Smooth muscle cell (in vitro differentiated cells): ENCODE measurements at regions not wholly inside any gene's neighbourhood (a gene's known extent, or its start where the extent isn't known, plus 50 kb on each side); places are given as distances from the start of the nearest gene placed in this dataset.

ENCODE experiments used
- DNase-seq: peaks from one replicate; lab custom pipeline; 2025; ENCODE audit not compliant: unreplicated experiment; lab: John Stamatoyannopoulos, UW
- H2AFZ ChIP-seq: fragments of 200-600 bp; sonication (generic); 2 replicates; pipeline ENCODE4 v1.6.0; 2016; ENCODE audit warnings: antibody characterized with exemption, low read depth, mild to moderate bottlenecking
- H3F3A ChIP-seq: fragments of 200-600 bp; sonication (generic); 2 replicates; pipeline ENCODE4 v1.6.0; 2017; ENCODE audit warnings: antibody characterized with exemption, low read depth
- H3K27ac ChIP-seq: fragments of 200-600 bp; sonication (generic); 2 replicates; pipeline ENCODE4 v1.5.1; 2016; ENCODE audit warnings: low read depth, mild to moderate bottlenecking
- H3K27me3 ChIP-seq: fragments of 200-600 bp; sonication (generic); 2 replicates; pipeline ENCODE4 v1.6.1; 2016; ENCODE audit warnings: low read depth, mild to moderate bottlenecking
- H3K36me3 ChIP-seq: fragments of 200-600 bp; sonication (generic); 2 replicates; pipeline ENCODE4 v1.5.1; 2016; ENCODE audit warnings: low read depth
- H3K4me1 ChIP-seq: fragments of 200-600 bp; sonication (generic); 2 replicates; pipeline ENCODE4 v1.5.1; 2016; ENCODE audit warnings: low read depth
- H3K4me2 ChIP-seq: fragments of 200-600 bp; sonication (generic); 2 replicates; pipeline ENCODE4 v1.6.0; 2016; ENCODE audit warnings: mild to moderate bottlenecking
- H3K4me3 ChIP-seq: fragments of 200-600 bp; sonication (generic); 2 replicates; pipeline ENCODE4 v1.5.1; 2016; ENCODE audit warnings: mild to moderate bottlenecking
- H3K79me2 ChIP-seq: fragments of 200-600 bp; sonication (generic); 2 replicates; pipeline ENCODE4 v1.6.0; 2016; ENCODE audit warnings: low read depth, mild to moderate bottlenecking
- H3K9ac ChIP-seq: fragments of 200-600 bp; sonication (generic); 2 replicates; pipeline ENCODE4 v1.6.0; 2016; ENCODE audit warnings: low read depth
- H3K9me3 ChIP-seq: fragments of 200-600 bp; sonication (generic); replicated peaks from 2 replicates; pipeline ENCODE4 v1.5.1; 2016; ENCODE audit warnings: low read depth
- H4K20me1 ChIP-seq: fragments of 200-600 bp; sonication (generic); 2 replicates; pipeline ENCODE4 v1.6.0; 2016; ENCODE audit warnings: low read depth
- WGBS: methylation state at CpG from one replicate; pipeline ENCODE4 v1.1.7; 2016; ENCODE audit warnings: low lambda C conversion rate; 5-methylcytosine and 5-hydroxymethylcytosine counted together
- TF ChIP-seq, protein P1 (sequence below): fragments of 200-600 bp; sonication (generic); IDR thresholded peaks from 2 replicates; pipeline ENCODE4 v1.5.1; 2017; ENCODE audit warnings: borderline replicate concordance, mild to moderate bottlenecking, antibody characterized with exemption; ENCODE audit not compliant: insufficient read depth, poor library complexity, severe bottlenecking

DNA sequence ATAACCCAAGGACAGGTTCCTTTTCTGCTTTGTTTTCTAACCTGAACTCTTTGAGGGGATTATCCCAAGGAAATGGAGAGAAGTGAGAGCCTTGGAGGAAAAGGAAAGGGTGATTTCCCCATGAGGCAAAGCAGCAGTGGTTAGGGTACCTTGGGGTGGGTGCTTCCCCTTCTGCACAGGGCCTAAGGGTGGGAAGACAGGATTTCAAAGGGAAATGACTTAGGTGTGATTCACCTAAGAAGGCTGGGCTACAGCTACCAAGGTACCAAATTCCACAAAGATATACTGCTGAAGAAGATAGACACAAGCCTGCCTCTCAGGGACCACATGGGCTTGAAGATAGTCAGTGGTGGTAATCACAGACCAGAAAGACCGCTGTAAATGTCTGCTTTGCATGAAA lies 325.3 kb upstream of the DPH6 start:
- no peak overlapping the region for H3K4me3 ChIP-seq
- no peaks in the 10 kb centered on the region for H3K27me3 ChIP-seq
- DNase-seq, result no peak
- no peaks in the 10 kb centered on the region for H3K9me3 ChIP-seq
- no peaks in the 10 kb centered on the region for H3F3A ChIP-seq
- H3K4me2 ChIP-seq, result no peak overlapping the region
- H3K79me2 ChIP-seq, result no peaks in the 10 kb centered on the region
- H3K36me3 ChIP-seq, result no peaks in the 10 kb centered on the region
- no peak overlapping the region for H3K9ac ChIP-seq
- WGBS, result 85% methylated on average over 1 of the region's 1 CpG
- H3K27ac ChIP-seq, result no peak overlapping the region
- no peak overlapping the region for H2AFZ ChIP-seq
- H4K20me1 ChIP-seq, result no peaks in the 10 kb centered on the region
- H3K4me1 ChIP-seq, result no peaks in the 10 kb centered on the region
- TF ChIP-seq, protein P1, sequence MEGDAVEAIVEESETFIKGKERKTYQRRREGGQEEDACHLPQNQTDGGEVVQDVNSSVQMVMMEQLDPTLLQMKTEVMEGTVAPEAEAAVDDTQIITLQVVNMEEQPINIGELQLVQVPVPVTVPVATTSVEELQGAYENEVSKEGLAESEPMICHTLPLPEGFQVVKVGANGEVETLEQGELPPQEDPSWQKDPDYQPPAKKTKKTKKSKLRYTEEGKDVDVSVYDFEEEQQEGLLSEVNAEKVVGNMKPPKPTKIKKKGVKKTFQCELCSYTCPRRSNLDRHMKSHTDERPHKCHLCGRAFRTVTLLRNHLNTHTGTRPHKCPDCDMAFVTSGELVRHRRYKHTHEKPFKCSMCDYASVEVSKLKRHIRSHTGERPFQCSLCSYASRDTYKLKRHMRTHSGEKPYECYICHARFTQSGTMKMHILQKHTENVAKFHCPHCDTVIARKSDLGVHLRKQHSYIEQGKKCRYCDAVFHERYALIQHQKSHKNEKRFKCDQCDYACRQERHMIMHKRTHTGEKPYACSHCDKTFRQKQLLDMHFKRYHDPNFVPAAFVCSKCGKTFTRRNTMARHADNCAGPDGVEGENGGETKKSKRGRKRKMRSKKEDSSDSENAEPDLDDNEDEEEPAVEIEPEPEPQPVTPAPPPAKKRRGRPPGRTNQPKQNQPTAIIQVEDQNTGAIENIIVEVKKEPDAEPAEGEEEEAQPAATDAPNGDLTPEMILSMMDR, result no peak

- no peak overlapping the region for H3K9ac ChIP-seq
- H2AFZ ChIP-seq, result no peak overlapping the region
- H3K9me3 ChIP-seq, result no peaks in the 10 kb centered on the region
- no peaks in the 10 kb centered on the region for H3K4me1 ChIP-seq
- H3K79me2 ChIP-seq, result no peaks in the 10 kb centered on the region
- no peak overlapping the region for H3K27ac ChIP-seq
- no peaks in the 10 kb centered on the region for H3K36me3 ChIP-seq
- H4K20me1 ChIP-seq, result no peaks in the 10 kb centered on the region
- H3F3A ChIP-seq, result no peaks in the 10 kb centered on the region
- WGBS, result 91% methylated on average over 3 of the region's 3 CpGs
- TF ChIP-seq, protein P1, result no peak
- H3K4me3 ChIP-seq, result no peak overlapping the region
- no peaks in the 10 kb centered on the region for H3K27me3 ChIP-seq
- DNase-seq, result no peak
- H3K4me2 ChIP-seq, result no peak overlapping the region
Observed at GRCh38 chr15:35871812-35872211, 325.8 kb upstream of the DPH6 start.

DNA sequence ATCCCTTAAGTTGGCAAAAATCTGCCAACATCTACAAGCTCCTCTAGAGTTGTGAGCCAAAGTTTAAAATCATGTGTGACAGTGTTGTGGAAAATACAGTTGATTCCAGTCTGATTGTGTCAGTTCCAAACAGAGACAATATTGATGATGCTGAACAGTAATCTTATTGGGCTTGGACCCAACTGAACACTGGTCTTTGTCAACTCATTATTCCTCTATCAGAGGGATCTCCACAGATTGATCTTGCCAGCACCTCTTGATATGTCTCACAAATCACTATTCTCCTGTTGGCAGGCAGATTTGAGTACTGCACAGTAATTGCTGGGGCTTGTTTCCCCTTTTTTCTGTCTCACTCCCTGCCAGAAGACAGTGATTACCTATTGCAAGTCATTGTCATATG lies 326.6 kb upstream of the DPH6 start:
- Histone ChIP-seq H3K27me3 (no peaks in the 10 kb centered on the region), H3F3A (no peaks in the 10 kb centered on the region), H3K36me3 (no peaks in the 10 kb centered on the region), H3K4me2 (no peak overlapping the region), H2AFZ (no peak overlapping the region), H3K9ac (no peak overlapping the region), H3K9me3 (no peaks in the 10 kb centered on the region), H3K79me2 (no peaks in the 10 kb centered on the region), H3K4me3 (no peak overlapping the region), H3K4me1 (no peaks in the 10 kb centered on the region), H3K27ac (no peak overlapping the region), H4K20me1 (no peaks in the 10 kb centered on the region)
- no peak for DNase-seq
- TF ChIP-seq, protein P1, result no peak

GRCh38 chr15:35874260-35874905 lies 328.4 kb upstream of the DPH6 start:
- no peak overlapping the region for H3K4me3 ChIP-seq
- H3K36me3 ChIP-seq, result no peaks in the 10 kb centered on the region
- no peak overlapping the region for H2AFZ ChIP-seq
- TF ChIP-seq, protein P1, result no peak
- H3K27me3 ChIP-seq, result no peaks in the 10 kb centered on the region
- no peaks in the 10 kb centered on the region for H3K9me3 ChIP-seq
- H3K79me2 ChIP-seq, result no peaks in the 10 kb centered on the region
- H4K20me1 ChIP-seq, result no peaks in the 10 kb centered on the region
- no peak overlapping the region for H3K27ac ChIP-seq
- H3K4me2 ChIP-seq, result no peak overlapping the region
- no peak for DNase-seq
- H3K4me1 ChIP-seq, result no peaks in the 10 kb centered on the region
- no peak overlapping the region for H3K9ac ChIP-seq
- H3F3A ChIP-seq, result no peaks in the 10 kb centered on the region
